K562 (cell line): ENCODE measurements at regions not wholly inside any gene's neighbourhood (a gene's known extent, or its start where the extent isn't known, plus 50 kb on each side); places are given as distances from the start of the nearest gene placed in this dataset.

ENCODE experiments used
- CTCF ChIP-seq, 3 experiments: IDR thresholded peaks in 2 of 3; conservative IDR thresholded peaks in 1 of 3; 2 replicates each; pipeline ENCODE4 v1.5.1; 2011 to 2012; ENCODE audit warnings: low read length in 3 of 3, mild to moderate bottlenecking in 3 of 3, control low read depth in 2 of 3, improper control_type of control experiment in 1 of 3, inconsistent platforms in 1 of 3, low read depth in 1 of 3, mixed read lengths in 1 of 3, moderate library complexity in 1 of 3; ENCODE audit not compliant: insufficient read depth in 2 of 3
- KDM1A ChIP-seq, 2 experiments: fragments of 450-650 bp; IDR thresholded peaks; 2 replicates each; pipeline ENCODE4 v1.6.1; 2016; ENCODE audit warnings: mild to moderate bottlenecking in 2 of 2
- THAP7 ChIP-seq: fragments of 250-450 bp; sonication (Bioruptor Pico); IDR thresholded peaks from 2 replicates; pipeline ENCODE4 v1.5.0; 2021
- USF1 ChIP-seq: sonication (generic); formaldehyde crosslinking; IDR thresholded peaks from 2 replicates; pipeline ENCODE4 v1.9.0; 2022; ENCODE audit warnings: mild to moderate bottlenecking, missing genetic modification reagents

DNA sequence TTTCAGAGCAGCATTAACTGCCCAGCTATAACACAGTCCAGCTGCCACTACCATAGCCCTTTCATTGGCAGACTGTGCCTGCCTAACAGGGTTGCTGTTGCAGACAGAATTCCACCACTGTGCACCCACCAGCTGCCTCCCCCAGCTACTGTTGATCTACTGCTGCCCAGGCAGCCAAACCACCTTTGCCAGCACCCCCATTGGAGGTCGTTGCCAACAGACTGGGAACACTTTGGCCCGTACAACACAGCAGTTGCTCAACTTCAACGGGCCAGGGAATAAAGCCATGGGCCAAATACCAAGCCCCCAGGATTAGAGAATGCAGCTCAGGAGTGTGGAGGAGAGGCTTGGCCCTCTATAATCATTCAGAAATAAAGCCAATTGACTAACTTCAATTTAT, 473.6 kb downstream of the CDH11 start:
- TF ChIP-seq THAP7 = no peak
- TF ChIP-seq USF1 (CRISPR knock-in tag) = no peak
- TF ChIP-seq KDM1A (IDR thresholded peaks at IDR 0.05) = no peak
- no peak for TF ChIP-seq CTCF (IDR thresholded peaks at IDR 0.05 in 2 of 3, conservative IDR thresholded peaks at IDR 0.05 in 1 of 3; ENCODE audit: insufficient read depth in 2 of 3, low read depth in 1 of 3, low read length in 3 of 3)
